Activated T-helper 9 cell treated with anti-CD3 and anti-CD28 coated beads, Interleukin-2, amount 50 U/mL, for 16 hours (primary cell): ENCODE measurements at regions not wholly inside any gene's neighbourhood (a gene's known extent, or its start where the extent isn't known, plus 50 kb on each side); places are given as distances from the start of the nearest gene placed in this dataset.
"Not testable (repeated sequence)": the region's sequence is repeated elsewhere in the genome, so short reads cannot be mapped to it uniquely, and the experiment has no call there.

ENCODE experiments used
- DNase-seq: peaks from one replicate; pipeline ENCODE4 v3.0.0-alpha.2; 2020; ENCODE audit warnings: low read depth

DNA sequence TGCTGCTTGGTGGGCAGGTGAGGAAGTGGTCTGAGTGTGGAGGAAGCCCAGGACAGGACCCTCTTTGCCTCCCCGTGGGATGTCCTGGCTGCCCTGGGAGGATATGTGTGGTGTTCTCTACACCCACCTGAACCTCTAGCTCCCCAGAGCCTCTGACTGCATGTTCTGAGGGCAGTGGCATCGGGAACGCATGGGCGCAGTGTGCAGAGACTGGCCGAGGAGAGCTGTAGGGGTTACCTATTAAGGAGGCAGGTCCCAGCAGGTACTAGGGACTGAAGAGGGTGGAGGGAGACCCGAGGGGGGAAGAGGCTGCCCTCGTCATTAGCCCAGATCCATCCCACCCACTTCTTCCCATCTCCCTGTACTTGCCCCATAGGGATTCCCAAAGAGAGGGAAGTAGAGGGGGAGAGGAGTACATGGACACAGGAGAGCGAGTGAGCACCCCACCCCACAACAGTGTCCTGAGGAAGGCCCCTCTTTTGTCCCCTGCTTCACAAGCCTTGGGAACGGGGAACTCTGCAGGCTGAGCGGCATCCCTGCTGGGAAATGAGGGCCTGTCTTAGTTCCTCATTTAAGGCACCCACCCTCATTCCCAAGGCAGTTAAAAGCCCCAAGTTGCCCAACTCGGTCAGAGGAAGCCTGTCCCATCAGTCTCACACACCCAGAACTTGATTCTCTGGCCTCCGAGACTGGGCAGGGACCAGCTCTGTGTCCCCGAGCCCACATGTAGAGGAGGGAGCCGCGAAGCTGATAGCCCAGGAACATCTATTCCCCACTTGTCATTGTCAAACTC, 208.5 kb upstream of the PLGLB2 start:
- not testable (repeated sequence) for DNase-seq

DNA sequence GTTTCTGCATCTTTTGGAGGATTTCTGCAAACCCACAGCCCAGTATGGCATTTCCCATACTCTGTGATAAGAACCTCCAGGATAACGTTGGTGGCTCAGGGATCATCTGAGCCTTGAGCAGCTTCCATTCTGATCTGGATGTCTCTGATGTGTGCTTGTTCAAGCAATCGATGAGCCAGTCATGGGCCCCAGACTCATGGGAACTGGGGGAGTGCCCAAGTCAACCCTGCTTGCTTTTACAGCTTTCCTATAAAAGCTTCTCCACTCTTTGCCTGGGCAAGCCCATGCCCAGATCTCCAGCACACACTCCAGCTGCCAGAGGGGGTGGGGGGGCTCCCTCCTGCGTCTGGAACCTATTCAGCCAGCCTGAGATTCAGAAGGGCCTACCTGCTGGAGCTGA, 207.6 kb upstream of the PLGLB2 start:
- DNase-seq, result not testable (repeated sequence)

DNA sequence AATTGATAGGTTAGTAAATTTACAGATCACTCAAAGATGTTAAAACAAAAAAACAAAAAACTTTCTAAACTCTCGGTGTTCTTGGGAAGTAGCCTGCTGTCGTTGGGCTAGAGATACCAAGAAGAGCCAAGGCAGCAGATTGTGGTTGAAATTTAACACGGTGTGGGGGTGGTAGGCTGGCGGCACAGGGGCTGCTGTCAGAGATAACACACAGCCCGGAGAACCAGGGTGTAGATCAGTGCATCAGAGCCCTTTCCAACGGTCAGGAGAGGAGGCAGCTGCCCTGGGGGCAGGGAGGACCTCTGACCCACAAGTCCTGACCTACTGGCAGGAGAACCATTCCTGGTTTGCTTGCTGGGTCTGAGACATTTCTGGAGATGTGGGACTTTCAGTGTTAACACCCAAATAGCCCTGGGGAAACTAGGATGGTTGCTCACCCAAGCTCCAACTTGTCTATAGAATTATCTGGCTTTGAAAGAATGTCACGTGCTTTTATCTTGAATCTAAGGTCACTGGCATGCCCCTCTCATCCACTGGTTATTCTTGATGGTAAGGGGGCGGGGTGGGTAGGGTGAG, 205.2 kb upstream of the PLGLB2 start:
- DNase-seq, result not testable (repeated sequence)

DNA sequence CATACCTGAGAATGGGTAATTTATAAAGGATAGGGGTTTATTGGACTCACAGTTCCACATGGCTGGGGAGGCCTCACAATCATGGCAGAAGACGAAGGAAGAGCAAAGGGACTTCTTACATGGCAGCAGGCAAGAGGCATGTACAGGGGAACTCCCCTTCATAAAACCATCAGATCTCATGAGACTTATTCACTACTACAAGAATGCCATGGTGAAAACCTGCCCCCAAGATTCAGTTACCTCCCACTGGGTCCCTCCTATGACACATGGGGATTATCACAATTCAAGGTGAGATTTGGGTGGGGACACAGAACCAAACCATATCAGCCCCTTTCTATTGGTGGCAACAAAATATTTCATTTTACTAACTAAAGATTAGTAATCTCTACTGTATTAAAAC, 204.1 kb upstream of the PLGLB2 start:
- DNase-seq, result not testable (repeated sequence)

DNA sequence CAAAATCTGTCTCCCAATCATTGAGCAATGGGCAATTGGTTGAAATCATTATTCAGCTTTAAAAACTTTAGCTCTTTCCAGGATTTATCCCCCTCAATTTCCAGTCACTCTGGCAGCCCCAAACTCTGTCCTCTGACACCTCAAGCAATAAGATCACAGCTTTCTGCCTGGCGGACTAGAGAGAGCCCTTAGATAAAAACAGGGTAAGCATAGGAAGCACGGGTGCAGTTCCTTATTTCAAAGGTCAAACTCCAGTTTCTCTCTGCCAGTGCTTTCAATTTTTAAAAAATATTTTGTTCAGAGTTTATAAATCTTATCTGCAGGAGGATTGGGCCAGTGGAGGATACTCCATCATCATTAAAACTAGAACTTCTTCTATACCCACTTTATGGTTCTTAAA, 200.8 kb upstream of the PLGLB2 start:
- DNase-seq, result not testable (repeated sequence)

DNA sequence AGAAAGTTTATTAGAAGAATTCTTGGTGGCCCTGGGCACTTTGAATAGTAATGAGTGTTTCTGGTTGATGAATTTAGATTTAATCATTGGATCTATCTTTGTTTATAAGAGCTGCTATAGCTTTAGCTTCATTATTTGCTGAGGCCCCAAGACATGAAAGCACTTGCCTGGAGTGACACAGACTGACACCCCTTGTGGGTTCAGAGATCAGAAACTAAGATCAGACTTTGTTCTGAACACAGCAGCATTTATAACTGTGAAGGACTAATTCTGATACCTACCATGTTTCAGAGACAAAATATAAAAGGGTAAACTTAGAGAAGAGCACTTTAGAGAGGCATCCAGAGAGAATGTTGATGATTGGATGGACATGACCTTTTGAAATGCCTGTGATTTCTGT, 199.9 kb upstream of the PLGLB2 start:
- DNase-seq, result not testable (repeated sequence)

DNA sequence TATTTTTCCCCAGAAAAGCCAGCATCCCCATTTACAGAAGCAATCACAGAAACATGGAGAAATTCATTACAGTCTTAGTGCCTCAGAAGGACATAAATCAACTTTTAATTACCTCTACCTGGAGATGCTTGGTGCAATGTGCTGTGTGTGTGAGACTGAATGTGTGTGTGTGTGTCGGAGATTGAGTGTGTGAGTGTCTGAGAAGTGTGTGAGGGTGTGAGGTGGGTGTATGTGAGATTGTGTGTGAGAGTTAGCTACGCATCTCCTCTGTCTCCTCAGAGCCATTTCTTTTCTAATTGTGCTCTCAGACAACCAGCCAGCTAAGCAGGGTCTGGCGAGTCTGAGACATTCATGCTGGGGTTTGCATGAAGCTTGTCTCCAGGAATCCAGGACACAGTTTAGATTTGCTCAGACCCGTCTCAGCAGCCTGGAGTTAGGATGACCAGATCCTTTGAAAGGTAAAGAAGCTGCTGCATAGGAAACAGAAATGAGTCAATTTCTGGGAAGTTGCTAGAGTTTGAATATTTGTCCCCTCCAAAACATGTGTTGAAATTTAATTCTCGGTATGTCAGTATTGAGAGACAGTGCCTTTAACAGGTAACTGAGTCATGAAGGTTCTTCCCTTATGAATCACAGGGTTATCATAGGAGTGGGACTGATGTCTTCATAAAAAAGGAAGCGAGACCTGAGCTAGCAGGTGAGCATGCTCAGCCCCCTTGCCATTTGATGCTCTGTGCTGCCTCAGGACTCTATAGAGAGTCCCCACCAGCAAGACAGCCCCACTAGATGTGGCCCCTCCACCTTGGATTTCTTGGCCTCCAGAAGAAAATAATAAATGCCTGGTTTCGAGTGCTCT, 199.0 kb upstream of the PLGLB2 start:
- not testable (repeated sequence) for DNase-seq

DNA sequence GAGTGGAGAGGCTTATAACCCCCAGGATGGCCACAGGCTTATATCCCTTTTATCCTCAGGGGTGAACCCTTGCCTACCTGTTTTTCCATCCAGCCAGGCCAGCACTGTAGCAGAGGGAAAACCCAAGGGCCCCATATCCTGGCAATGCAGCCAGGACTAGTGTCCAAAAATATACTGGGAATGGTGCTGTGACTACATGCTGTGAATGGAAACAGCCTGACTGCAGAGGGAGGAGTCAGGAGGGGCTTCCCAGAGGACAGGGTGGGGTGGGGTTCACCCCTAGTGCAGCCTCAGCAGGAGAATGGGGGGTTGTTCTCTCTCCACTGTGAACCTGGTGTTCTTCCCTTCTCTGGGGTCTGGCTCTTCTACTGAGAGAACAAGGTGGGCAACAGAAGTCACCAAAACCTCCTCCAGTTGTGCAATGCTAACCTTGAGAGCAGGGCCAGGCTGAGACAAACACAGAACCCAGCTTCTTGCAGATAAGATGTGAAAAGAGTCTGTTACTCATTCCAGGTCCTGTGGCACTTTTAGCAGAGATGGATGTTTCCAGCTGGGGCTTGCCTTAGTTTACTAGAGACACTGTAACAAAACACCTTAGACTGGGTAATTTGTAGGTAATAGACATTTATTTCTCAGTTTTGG, 198.2 kb upstream of the PLGLB2 start:
- not testable (repeated sequence) for DNase-seq

DNA sequence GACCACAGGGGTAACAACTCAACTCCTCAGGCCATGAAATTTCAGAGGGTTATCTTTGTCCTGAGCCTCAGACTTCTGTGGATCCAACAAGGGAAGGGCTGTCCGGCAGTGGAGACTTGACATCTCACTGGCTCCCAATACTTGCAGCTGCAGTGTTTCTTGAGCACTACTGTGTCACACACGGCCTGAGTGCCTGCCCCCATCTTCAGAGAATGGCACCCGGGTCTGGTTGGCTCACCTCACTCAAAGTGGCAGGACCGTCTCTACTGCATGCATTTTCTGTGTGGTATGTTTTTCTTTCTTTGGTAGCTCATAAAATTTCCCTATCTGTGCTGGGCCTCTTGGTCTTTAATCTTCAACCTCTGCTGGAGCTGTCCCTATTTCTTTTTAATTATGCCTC, 193.2 kb upstream of the PLGLB2 start:
- not testable (repeated sequence) for DNase-seq

DNA sequence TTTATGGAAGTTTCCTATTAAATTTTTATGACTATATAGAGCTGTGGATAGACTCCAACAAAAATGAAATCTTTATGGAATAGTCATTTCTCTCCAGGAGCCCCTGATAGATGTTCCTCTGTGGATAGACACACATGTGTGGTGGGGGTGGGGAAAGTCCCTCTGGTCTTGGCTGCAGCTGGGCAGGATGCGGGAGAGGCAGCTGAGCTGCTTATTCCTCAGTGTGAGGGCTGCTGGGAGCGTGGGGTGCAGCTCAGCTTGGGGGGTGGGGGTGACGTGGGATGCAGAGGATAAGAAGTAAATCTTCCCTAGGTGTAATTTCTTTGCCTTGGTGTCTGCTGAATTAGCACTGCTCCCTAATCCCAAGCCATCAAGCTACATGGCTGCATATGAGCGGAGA, 192.8 kb upstream of the PLGLB2 start:
- not testable (repeated sequence) for DNase-seq

DNA sequence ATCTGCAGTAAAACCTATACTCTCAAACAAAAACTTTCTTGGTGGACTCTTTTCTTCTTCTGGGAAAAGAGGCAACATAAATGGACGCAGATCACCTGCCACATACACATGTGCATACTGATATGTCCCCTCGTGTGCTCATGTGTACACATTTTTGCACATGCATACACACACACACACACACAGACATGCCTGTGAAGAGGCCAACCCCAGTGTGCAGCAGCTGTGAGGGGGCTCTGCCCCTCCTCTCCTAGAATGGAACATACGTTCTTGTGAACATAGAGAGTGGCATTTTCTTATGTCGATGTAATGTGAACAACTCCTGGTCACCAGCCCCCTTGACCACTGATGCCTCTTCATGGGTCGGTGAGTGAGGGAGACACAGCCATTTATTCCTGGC, 188.9 kb upstream of the PLGLB2 start:
- DNase-seq, result not testable (repeated sequence)

DNA sequence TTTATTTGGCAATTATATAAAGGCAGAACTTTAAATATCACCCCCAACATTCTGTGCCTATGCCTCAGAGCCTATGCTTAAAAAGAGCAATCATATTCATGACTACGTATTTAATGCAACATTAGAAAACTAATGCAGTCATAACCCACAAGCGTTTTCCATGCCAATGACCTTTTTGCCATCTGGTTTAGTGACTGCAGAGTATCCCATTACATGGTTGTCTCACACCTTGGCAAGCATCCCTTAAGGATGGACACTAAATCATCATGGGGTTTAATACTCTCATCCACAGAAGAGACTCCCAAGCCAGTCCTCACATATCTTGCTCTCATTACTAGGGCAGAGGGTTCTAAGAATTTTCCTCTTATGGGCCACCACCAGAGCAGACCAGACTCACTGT, 188.2 kb upstream of the PLGLB2 start:
- DNase-seq, result not testable (repeated sequence)

DNA sequence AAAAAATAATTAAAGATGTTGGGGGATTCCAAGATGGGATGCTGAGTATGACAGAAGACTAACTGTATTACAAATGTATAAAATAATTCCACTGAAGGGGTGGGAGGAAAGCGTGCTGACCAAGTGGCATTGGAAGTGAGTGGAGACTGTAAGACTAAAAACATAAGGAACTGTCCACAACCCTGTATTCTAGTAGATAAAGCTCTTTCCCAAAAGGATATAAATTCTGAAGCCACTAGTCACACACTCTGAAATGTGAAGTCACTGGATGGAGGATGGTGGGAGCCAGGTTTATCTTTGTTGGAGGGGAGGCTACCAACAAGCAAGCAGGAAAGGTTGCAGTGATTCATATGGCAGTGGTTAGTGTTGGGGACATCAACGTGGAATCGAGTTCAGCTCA, 182.8 kb upstream of the PLGLB2 start:
- DNase-seq, result not testable (repeated sequence)

DNA sequence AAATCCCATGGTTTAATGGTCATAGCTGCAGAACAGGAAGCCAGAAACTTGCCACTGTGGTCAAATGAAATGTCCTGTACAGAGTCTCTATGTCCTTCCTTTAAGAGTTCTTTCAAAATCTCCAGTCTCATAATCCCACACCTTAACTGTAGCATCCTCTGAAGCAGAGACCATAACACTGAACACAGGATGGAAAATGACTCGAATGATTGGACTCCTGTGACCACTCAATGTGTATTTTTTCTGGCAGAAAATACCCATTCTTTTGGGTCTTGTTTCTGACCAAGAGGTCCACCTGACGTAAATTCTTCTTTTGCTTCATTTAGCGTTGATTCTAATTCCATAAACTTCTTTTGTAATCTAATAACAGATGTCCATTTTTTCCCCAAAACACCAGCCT, 181.4 kb upstream of the PLGLB2 start:
- DNase-seq, result not testable (repeated sequence)

DNA sequence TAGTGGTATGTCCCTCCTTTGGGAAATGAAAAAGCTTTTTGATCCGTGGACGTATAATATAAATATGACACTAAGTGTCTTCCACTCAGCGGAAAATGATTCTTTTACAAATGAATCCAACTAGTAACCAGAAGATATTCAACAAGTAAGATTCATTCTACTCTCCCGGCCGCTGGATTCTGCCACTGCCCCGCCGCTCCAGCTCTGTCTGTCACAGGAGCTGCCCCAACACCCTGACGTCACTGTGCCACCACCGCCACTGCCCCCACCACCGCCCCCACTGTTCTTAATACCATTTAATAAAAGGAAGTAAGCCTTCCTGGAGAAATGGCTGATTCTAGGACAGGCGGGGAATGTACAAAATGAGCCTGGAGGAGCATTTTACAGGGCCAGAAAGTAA, 180.8 kb upstream of the PLGLB2 start:
- not testable (repeated sequence) for DNase-seq

DNA sequence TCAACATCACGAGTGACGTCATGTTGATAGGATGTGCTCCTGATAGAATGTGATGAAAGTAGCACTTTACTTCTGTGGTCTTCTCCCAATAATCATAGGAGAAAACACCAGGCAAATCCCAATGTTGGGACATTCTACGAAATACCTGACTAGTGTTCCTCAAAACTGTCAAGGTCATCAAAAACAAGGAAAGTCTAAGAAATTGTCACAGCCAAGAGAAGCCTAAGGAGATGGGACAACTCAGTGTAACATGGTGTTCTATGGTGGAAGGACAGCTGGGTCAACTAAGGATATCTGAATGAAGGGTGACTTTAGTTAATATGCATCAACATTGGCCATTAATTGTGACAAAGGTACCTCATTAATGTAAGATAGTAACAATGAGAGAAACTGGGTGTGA, 180.0 kb upstream of the PLGLB2 start:
- DNase-seq, result not testable (repeated sequence)

DNA sequence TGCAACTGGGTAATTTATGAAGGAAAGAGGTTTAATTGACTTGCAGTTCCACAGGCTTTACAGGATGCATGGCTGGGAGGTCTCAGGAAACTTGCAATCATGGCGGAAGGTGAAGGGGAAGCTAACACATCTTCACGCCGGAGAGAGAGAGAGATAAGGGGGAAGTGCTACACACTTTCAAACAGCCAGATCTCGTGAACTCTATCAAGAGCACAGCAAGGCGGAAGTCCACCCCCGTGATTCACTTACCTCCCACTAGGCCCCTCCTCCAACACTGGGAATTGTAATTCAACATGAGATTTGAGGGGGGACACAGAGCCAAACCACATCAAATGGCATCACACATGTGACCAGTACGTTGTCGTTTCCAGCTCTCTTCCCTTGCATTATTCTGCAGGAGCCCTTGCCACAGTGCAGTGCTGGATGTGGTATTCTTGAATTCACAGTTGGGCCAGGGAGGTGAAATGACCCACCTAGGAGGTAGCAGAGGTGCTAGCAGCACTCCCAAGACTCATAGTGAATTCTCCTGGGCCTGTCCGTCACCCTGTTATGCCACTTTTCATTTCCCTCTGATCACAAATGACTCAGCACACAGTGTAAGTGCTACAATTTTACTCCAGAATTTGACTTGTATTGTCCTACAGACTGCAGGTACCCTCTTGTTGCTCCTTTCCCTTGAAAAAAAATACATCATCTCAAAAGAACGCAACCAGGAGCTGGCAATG, 179.2 kb upstream of the PLGLB2 start:
- not testable (repeated sequence) for DNase-seq

DNA sequence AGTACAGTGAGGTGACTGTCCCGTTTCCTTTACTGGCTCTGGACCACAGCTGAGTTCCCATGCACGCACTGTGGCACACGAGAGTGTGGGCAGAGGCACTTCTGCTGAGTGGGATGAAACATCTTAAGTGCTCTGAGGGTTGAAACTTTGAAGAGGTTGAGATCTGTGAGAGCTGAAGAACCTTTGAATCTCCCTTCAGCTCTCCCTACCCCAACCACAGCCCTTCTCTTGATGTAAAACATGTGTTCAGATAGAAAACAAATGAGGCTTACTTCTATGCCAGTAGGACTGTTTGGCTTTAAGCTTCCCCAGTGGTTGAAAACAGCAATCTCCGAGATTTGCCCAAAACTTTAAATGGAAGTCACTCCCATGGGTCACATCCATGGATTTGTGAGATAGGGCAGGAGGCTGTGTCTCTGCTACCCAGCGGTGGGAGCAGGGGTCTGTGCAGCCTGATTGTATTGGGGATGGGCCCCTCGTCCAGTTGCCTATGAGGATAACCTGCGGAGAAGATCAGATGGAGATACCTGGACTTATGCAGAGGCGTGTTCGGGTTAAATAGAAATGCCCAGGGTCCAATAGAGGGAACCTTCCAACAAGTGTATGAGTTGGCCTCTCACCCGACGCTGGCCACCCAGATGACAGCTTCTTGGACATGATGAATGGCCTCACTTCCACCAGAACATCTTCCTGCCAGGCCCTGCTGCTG, 178.0 kb upstream of the PLGLB2 start:
- DNase-seq, result not testable (repeated sequence)

DNA sequence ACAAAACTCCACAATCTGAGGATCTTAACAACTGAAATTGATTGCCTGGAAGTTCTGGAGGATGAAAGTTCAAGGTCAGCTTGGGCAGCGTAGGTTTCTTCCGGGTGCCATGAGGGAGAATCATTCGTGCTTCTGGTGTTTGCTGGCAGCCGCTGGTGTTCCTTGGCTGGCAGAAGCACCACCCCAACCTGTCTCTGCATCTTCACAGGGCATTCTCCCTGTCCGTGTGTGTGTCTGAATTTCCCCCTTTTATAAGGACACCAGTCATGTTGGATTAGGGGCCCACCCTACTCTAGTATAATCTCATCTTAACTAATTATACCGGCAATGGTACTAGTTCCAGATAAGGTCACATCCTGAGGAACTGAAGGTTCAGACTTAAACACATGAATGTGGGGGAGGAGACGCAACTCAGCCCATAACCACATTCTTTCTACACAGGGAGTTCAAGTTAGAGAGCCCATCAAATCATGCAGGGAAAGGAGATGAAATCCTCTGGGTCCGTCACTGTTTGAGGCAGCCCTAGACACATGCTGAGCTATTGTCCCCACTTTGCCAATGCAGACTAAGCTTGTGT, 175.9 kb upstream of the PLGLB2 start:
- not testable (repeated sequence) for DNase-seq

DNA sequence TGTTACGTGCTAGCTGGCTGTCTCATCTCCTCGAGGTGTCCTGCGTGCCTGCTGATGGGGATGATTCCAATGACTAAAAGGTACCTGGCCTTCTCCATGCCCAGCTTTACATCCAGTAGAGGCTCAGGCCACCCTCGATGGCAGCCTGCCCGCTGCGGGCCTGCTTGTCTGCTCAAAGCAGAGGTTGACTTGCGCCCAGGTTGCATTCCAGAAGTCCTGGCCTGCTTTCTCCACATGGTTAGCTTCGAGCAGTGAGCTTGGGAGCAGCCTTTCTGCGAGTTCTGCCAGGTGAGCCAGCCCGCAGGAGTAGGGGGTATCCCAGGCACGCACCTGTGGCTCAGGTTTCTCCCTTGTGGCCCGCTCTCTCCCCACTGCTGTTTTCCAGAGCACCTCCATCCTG, 175.0 kb upstream of the PLGLB2 start:
- not testable (repeated sequence) for DNase-seq
